Epithelial cell of esophagus (primary cell): ENCODE measurements at regions not wholly inside any gene's neighbourhood (a gene's known extent, or its start where the extent isn't known, plus 50 kb on each side); places are given as distances from the start of the nearest gene placed in this dataset.
A peak's percentile ranks its signal among the peaks of the same experiment; 100 is the strongest.

Source experiments
- DNase-seq: peaks from one replicate; pipeline ENCODE4 v3.0.0; 2010; ENCODE audit warnings: low read depth
- H3K4me3 ChIP-seq: 2 replicates; pipeline ENCODE4 v1.5.1; 2011; ENCODE audit warnings: mild to moderate bottlenecking, low read length, control low read depth
- CTCF ChIP-seq: IDR thresholded peaks from 2 replicates; pipeline ENCODE4 v1.5.1; 2011; ENCODE audit warnings: low read depth, mild to moderate bottlenecking, low read length, control low read depth, inconsistent platforms; ENCODE audit not compliant: insufficient read depth; ENCODE audit errors: missing control alignments

GRCh38 chr9:29198861-29199260 lies 1625.6 kb upstream of the C9orf72 start:
- H3K4me3 ChIP-seq: no peak overlapping the region
- no peak for TF ChIP-seq CTCF
- DNase-seq: no peak

GRCh38 chr9:29199975-29200374 lies 1626.7 kb upstream of the C9orf72 start:
- no peak overlapping the region for H3K4me3 ChIP-seq
- DNase-seq: no peak
- TF ChIP-seq CTCF: no peak

- no peak overlapping the region for H3K4me3 ChIP-seq
- TF ChIP-seq CTCF: no peak
- no peak for DNase-seq
Observed at GRCh38 chr9:29200650-29201049, 1627.4 kb upstream of the C9orf72 start.

GRCh38 chr9:29203244-29203930 lies 1630.1 kb upstream of the C9orf72 start:
- peak; percentile 14 for DNase-seq
- TF ChIP-seq CTCF: no peak
- no peak overlapping the region for H3K4me3 ChIP-seq

- TF ChIP-seq CTCF: peak; percentile 18
- DNase-seq: peak; percentile 16
- no peak overlapping the region for H3K4me3 ChIP-seq
Observed at GRCh38 chr9:29208670-29209069, 1635.4 kb upstream of the C9orf72 start.

GRCh38 chr9:29209748-29210291 lies 1636.5 kb upstream of the C9orf72 start:
- no peak for TF ChIP-seq CTCF
- DNase-seq: no peak
- no peak overlapping the region for H3K4me3 ChIP-seq

GRCh38 chr9:29211003-29211579 lies 1637.8 kb upstream of the C9orf72 start:
- no peak for TF ChIP-seq CTCF
- H3K4me3 ChIP-seq: no peak overlapping the region
- DNase-seq: no peak
